Osteoblast (primary cell): ENCODE measurements at regions not wholly inside any gene's neighbourhood (a gene's known extent, or its start where the extent isn't known, plus 50 kb on each side); places are given as distances from the start of the nearest gene placed in this dataset.
A peak's percentile ranks its signal among the peaks of the same experiment; 100 is the strongest.

ENCODE experiments used
- DNase-seq: peaks from one replicate; pipeline ENCODE4 v3.0.0; 2011; ENCODE audit warnings: low spot score, mixed read lengths; ENCODE audit not compliant: insufficient read length; ENCODE audit errors: missing footprints
- H2AFZ ChIP-seq: 2 replicates; pipeline ENCODE4 v1.6.0; 2011; ENCODE audit warnings: mild to moderate bottlenecking, low read length
- H3K27ac ChIP-seq: 2 replicates; pipeline ENCODE4 v1.5.1; 2011; ENCODE audit warnings: mild to moderate bottlenecking, low read depth, low read length, moderate library complexity
- H3K27me3 ChIP-seq: 2 replicates; pipeline ENCODE4 v1.6.0; 2012; ENCODE audit warnings: mild to moderate bottlenecking, control low read depth, inconsistent platforms, low read length, moderate library complexity; ENCODE audit not compliant: insufficient read depth
- H3K36me3 ChIP-seq: 2 replicates; pipeline ENCODE4 v1.5.1; 2011; ENCODE audit warnings: mild to moderate bottlenecking, low read length, control low read depth, moderate library complexity; ENCODE audit not compliant: insufficient read depth
- H3K4me1 ChIP-seq: 2 replicates; pipeline ENCODE4 v1.5.1; 2011; ENCODE audit warnings: mild to moderate bottlenecking, low read length, control low read depth, moderate library complexity; ENCODE audit not compliant: insufficient read depth
- H3K4me2 ChIP-seq: 2 replicates; pipeline ENCODE4 v1.6.0; 2011; ENCODE audit warnings: mild to moderate bottlenecking, low read length; ENCODE audit not compliant: insufficient read depth
- H3K4me3 ChIP-seq: fragments of 200-600 bp; sonication (generic); 3 replicates; pipeline ENCODE4 v1.5.1; 2012; ENCODE audit warnings: mild to moderate bottlenecking, low read length, inconsistent platforms; ENCODE audit not compliant: insufficient read depth
- H3K79me2 ChIP-seq: 2 replicates; pipeline ENCODE4 v1.6.0; 2012; ENCODE audit warnings: mild to moderate bottlenecking, low read length, control low read depth, inconsistent platforms; ENCODE audit not compliant: insufficient read depth
- H3K9me3 ChIP-seq: 2 replicates; pipeline ENCODE4 v1.5.1; 2011; ENCODE audit warnings: low read depth, low read length, control low read depth
- H4K20me1 ChIP-seq: 2 replicates; pipeline ENCODE4 v1.6.0; 2012; ENCODE audit warnings: mild to moderate bottlenecking, low read length, control low read depth; ENCODE audit not compliant: insufficient read depth
- CTCF ChIP-seq: IDR thresholded peaks from 2 replicates; pipeline ENCODE4 v1.5.1; 2011; ENCODE audit warnings: mild to moderate bottlenecking, low read depth, low read length, moderate library complexity; ENCODE audit errors: extremely low read depth

- peaks cover 4% of the 10 kb centered on the region for H3K9me3 ChIP-seq
- H3K4me1 ChIP-seq = no peaks in the 10 kb centered on the region
- no peaks in the 10 kb centered on the region for H4K20me1 ChIP-seq
- no peak overlapping the region for H2AFZ ChIP-seq
- no peak overlapping the region for H3K4me2 ChIP-seq
- no peak overlapping the region for H3K4me3 ChIP-seq
- H3K27me3 ChIP-seq = no peaks in the 10 kb centered on the region
- no peak overlapping the region for H3K27ac ChIP-seq
- no peaks in the 10 kb centered on the region for H3K79me2 ChIP-seq
- no peak for DNase-seq
- no peak for TF ChIP-seq CTCF
- no peaks in the 10 kb centered on the region for H3K36me3 ChIP-seq
These were observed 343.1 kb downstream of the CBLN2 start for GRCh38 chr18:72201032-72201431.

- no peak overlapping the region for H2AFZ ChIP-seq
- H3K79me2 ChIP-seq = no peaks in the 10 kb centered on the region
- DNase-seq = peak; percentile 6
- no peak overlapping the region for H3K4me2 ChIP-seq
- no peak overlapping the region for H3K27ac ChIP-seq
- no peak overlapping the region for H3K4me3 ChIP-seq
- H3K4me1 ChIP-seq = no peaks in the 10 kb centered on the region
- no peaks in the 10 kb centered on the region for H3K27me3 ChIP-seq
- no peak for TF ChIP-seq CTCF
- H3K36me3 ChIP-seq = no peaks in the 10 kb centered on the region
- peaks cover 5% of the 10 kb centered on the region for H3K9me3 ChIP-seq
- no peaks in the 10 kb centered on the region for H4K20me1 ChIP-seq
These were observed 346.6 kb downstream of the CBLN2 start for GRCh38 chr18:72197591-72197990.

- Histone ChIP-seq H3K27ac (no peak overlapping the region), H3K79me2 (no peaks in the 10 kb centered on the region), H4K20me1 (no peaks in the 10 kb centered on the region), H3K9me3 (peaks cover 5% of the 10 kb centered on the region), H3K27me3 (no peaks in the 10 kb centered on the region), H3K4me2 (no peak overlapping the region), H2AFZ (no peak overlapping the region), H3K4me1 (no peaks in the 10 kb centered on the region), H3K4me3 (no peak overlapping the region), H3K36me3 (no peaks in the 10 kb centered on the region)
- TF ChIP-seq CTCF = no peak
- no peak for DNase-seq
These were observed 350.1 kb downstream of the CBLN2 start for GRCh38 chr18:72194072-72194471.

- no peaks in the 10 kb centered on the region for H3K36me3 ChIP-seq
- H3K9me3 ChIP-seq = no peaks in the 10 kb centered on the region
- H3K4me2 ChIP-seq = no peak overlapping the region
- no peak for TF ChIP-seq CTCF
- DNase-seq = no peak
- H3K4me3 ChIP-seq = no peak overlapping the region
- H4K20me1 ChIP-seq = no peaks in the 10 kb centered on the region
- no peaks in the 10 kb centered on the region for H3K79me2 ChIP-seq
- no peaks in the 10 kb centered on the region for H3K4me1 ChIP-seq
- no peak overlapping the region for H3K27ac ChIP-seq
- no peaks in the 10 kb centered on the region for H3K27me3 ChIP-seq
- H2AFZ ChIP-seq = no peak overlapping the region
These were observed 356.2 kb downstream of the CBLN2 start for GRCh38 chr18:72187956-72188355.
